ENCODE measurements at regions not wholly inside any gene's neighbourhood (a gene's known extent, or its start where the extent isn't known, plus 50 kb on each side); places are given as distances from the start of the nearest gene placed in this dataset.

DNA sequence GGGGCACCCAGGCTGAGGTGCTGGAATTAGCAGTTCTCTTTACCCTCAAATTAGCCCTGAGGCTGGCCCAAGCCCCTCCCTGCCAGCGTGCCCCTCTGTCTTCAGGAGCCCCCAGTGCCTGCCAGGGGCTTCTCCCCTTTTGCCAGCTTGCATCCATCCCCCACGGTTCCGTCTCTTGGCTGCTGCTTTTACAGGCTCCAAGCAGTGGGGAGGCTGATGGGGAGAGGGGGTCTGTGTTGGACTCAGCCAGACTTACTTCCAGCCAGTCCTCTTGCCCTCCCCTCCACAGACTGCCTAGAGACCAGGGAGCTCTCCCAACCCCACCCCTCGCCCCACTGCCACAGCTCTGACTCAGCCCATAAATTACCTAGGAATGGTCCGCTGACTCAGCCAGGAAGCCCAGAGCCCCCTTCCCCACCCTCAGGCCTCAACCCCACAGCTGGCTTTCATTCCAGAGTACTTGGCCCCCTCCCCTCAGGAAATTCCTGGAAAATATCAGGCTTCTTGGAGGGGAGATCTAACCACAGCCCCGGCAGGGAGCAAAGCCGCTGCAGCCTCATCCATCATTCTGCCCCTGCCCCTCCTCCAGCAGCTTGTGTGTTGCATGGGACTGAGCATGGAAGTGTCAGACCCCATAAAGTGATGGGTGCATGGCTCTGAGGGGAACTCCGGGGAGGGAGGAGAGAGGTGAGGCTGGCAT lies 184.6 kb downstream of the ZFP36L2 start:
- DNase-seq (ENCODE audit: low read depth) = peak; percentile 55
- no peak overlapping the region for H3K4me3 ChIP-seq (ENCODE audit: low read depth, low read length)
- TF ChIP-seq MYC (IDR thresholded peaks at IDR 0.05; ENCODE audit: low read depth, low read length) = no peak
- TF ChIP-seq, protein P1, sequence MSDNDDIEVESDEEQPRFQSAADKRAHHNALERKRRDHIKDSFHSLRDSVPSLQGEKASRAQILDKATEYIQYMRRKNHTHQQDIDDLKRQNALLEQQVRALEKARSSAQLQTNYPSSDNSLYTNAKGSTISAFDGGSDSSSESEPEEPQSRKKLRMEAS (IDR thresholded peaks at IDR 0.05; ENCODE audit: low read depth, low read length) = no peak
- no peak for TF ChIP-seq POLR2A (IDR thresholded peaks at IDR 0.05; ENCODE audit: extremely low read depth, insufficient read length)
- TF ChIP-seq, protein P2, sequence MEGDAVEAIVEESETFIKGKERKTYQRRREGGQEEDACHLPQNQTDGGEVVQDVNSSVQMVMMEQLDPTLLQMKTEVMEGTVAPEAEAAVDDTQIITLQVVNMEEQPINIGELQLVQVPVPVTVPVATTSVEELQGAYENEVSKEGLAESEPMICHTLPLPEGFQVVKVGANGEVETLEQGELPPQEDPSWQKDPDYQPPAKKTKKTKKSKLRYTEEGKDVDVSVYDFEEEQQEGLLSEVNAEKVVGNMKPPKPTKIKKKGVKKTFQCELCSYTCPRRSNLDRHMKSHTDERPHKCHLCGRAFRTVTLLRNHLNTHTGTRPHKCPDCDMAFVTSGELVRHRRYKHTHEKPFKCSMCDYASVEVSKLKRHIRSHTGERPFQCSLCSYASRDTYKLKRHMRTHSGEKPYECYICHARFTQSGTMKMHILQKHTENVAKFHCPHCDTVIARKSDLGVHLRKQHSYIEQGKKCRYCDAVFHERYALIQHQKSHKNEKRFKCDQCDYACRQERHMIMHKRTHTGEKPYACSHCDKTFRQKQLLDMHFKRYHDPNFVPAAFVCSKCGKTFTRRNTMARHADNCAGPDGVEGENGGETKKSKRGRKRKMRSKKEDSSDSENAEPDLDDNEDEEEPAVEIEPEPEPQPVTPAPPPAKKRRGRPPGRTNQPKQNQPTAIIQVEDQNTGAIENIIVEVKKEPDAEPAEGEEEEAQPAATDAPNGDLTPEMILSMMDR (IDR thresholded peaks at IDR 0.05; ENCODE audit: low read depth, low read length) = no peak

DNA sequence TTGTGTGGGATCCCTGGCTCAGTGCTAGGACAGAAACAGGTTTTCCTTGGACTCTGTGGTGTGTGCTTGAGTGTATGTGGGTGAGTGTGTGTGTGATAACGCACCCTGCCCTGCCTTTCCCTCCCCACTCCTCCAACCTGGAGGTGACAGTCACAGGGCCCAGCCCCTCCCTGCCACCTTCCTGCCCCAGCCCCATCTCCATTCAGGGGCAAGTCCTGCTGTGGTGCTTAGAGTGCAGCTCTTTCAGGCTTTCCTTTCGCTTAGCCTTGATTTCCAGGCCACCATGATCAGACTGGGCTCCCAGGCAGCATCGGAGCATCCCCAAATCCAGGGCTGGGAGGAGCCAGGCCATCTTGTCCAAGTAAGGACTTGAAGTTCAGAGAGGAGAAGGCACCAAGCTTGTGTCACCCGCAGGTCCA lies 185.2 kb downstream of the ZFP36L2 start:
- DNase-seq (ENCODE audit: low read depth) = no peak
- TF ChIP-seq POLR2A (IDR thresholded peaks at IDR 0.05; ENCODE audit: extremely low read depth, insufficient read length) (no peak), MYC (IDR thresholded peaks at IDR 0.05; ENCODE audit: low read depth, low read length) (no peak)
- TF ChIP-seq, protein P1 (IDR thresholded peaks at IDR 0.05; ENCODE audit: low read depth, low read length) = no peak
- TF ChIP-seq, protein P2 (IDR thresholded peaks at IDR 0.05; ENCODE audit: low read depth, low read length) = no peak
- H3K4me3 ChIP-seq (ENCODE audit: low read depth, low read length) = no peak overlapping the region

DNA sequence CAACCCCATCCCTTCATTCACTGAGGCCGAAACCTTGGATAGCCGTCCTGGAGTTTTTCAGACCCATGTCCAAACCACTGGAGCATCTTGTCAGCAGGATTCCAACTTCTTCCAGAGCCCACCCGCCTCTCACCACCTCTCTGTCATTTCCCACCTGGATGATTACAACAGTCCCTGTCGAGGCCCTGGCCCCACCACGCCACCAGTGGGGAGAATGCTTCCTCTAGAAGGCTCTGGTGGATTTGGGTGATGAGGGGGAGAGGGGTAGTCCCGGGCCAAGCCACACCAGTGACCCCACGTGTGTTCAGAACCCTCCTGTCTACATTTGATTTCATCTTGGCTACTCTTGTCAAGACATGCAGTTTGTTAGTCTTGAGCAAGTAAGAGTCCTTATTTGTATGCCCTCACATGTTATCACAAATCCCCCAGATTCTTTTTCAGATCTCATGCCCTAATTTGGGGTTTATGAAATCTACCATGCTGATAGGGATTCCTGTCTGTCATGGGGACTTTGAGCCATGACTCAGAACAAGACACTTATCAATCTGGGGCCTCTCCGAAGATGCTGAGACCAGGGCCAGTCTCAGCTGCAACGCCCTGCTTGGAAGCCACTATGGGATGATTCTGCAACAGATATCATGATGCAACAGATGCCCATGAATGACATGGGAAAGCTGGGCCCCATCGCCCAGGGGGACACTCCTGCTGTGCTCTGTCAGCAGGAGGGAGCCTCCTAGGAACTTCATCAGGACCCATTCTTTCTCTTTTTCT lies 186.1 kb downstream of the ZFP36L2 start:
- H3K4me3 ChIP-seq (ENCODE audit: low read depth, low read length) = no peak overlapping the region
- DNase-seq (ENCODE audit: low read depth) = peak; percentile 80
- TF ChIP-seq, protein P1 (IDR thresholded peaks at IDR 0.05; ENCODE audit: low read depth, low read length) = no peak
- TF ChIP-seq, protein P2 (IDR thresholded peaks at IDR 0.05; ENCODE audit: low read depth, low read length) = no peak
- TF ChIP-seq MYC (IDR thresholded peaks at IDR 0.05; ENCODE audit: low read depth, low read length) (no peak), POLR2A (IDR thresholded peaks at IDR 0.05; ENCODE audit: extremely low read depth, insufficient read length) (no peak)

DNA sequence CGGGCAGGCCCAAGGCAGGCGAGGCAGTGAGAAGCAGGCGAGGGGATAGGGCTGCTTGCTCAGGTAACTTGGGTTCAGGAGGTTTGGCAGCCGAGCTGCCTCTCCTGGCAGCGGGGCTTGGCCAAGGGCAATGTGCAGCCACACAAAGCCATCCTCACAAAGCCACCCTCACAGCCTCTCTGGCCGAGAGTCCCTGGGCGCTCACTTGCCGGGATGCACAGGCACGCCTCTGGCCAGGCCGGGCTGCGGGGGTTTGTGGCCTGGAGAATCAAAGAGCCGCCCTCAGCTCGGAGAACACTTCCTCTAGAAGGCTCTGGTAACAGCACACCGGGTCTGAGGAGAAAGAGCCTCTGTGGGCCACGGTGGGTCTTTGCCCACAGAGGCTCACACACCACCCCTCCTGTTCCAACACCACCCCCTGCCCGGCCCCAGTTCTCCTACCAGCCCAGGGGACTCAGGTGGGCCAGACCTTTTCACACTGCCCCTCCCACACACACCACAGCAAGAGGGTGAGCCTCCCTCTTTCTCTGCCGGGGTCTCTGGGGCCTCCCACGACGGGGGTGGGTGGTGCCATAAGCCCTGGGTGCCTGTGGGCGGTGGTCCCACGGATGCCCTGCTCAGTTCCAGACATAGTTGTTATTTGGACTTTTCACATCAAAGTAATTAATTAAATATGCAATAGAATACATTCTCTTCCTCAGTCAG lies 186.9 kb downstream of the ZFP36L2 start:
- TF ChIP-seq, protein P2 (IDR thresholded peaks at IDR 0.05; ENCODE audit: low read depth, low read length) = no peak
- TF ChIP-seq, protein P1 (IDR thresholded peaks at IDR 0.05; ENCODE audit: low read depth, low read length) = no peak
- no peak for TF ChIP-seq POLR2A (IDR thresholded peaks at IDR 0.05; ENCODE audit: extremely low read depth, insufficient read length)
- no peak for TF ChIP-seq MYC (IDR thresholded peaks at IDR 0.05; ENCODE audit: low read depth, low read length)
- no peak for DNase-seq (ENCODE audit: low read depth)
- H3K4me3 ChIP-seq (ENCODE audit: low read depth, low read length) = no peak overlapping the region

DNA sequence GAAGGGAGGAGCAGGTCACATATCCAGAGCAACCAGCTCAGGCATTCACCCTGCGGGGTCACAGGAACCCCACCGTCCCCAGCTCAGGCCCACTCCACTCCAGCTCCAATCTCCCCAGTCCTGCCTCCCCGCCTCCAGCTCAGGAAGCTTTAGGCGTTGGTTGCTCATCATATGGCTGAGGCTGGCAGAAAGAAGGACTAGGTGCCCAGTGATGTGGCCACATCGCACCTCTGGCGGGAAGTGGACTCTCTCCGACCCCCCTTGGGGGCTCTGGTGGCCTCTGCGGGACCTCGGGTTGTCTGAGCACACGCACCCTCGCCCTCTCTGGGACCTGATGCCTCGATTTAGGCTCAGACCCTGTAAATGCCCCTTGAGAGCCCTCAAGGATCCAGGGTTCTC lies 187.7 kb downstream of the ZFP36L2 start:
- TF ChIP-seq, protein P1 (IDR thresholded peaks at IDR 0.05; ENCODE audit: low read depth, low read length) = no peak
- no peak for TF ChIP-seq POLR2A (IDR thresholded peaks at IDR 0.05; ENCODE audit: extremely low read depth, insufficient read length)
- TF ChIP-seq, protein P2 (IDR thresholded peaks at IDR 0.05; ENCODE audit: low read depth, low read length) = no peak
- no peak for TF ChIP-seq MYC (IDR thresholded peaks at IDR 0.05; ENCODE audit: low read depth, low read length)
- H3K4me3 ChIP-seq (ENCODE audit: low read depth, low read length) = no peak overlapping the region
- DNase-seq (ENCODE audit: low read depth) = no peak
